GM12872 (cell line): ENCODE measurements at regions not wholly inside any gene's neighbourhood (a gene's known extent, or its start where the extent isn't known, plus 50 kb on each side); places are given as distances from the start of the nearest gene placed in this dataset.

Experiments used
- CTCF ChIP-seq: IDR thresholded peaks from 3 replicates; pipeline ENCODE4 v1.5.1; 2011; ENCODE audit warnings: low read depth, mild to moderate bottlenecking, low read length, moderate library complexity; ENCODE audit not compliant: insufficient read depth

- TF ChIP-seq CTCF: no peak
These were observed 146.8 kb downstream of the RBM43 start for GRCh38 chr2:151114874-151115273.

- no peak for TF ChIP-seq CTCF
These were observed 148.3 kb downstream of the RBM43 start for GRCh38 chr2:151113318-151113717.

GRCh38 chr2:151111599-151112278 is 149.9 kb downstream of the RBM43 start:
- TF ChIP-seq CTCF: no peak

DNA sequence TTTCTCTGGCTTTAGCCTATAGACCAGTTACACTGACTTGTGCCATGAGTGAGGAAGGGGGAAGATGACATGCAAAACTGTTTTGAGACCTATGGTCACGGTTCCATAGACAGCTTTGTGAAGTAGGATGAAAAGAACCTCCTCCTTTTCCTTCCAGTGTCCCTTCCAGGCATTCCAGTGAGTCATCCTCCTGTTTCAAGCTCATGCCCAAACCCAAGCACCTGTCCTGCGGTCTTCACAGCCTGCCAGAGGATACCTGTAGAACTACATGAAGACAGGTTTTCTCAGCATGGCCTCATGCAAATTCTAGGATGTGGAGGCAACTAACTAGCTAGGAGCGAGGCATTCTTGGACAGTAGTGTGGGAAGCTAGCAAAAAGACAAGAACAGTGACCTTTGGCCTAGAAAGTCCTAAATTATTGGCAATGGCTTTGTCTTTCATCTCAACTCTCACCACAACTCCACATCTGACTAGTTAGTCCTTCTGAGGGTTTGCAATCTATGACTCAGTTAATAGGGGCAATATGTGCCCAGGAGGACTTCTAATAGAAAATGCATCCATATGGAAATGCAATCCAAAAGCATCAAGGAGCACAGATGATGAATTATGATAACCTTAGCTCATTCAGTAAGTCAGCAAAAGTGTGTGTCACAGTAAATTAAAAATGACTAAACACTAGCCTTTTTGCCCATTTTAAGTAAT is 154.7 kb downstream of the RBM43 start:
- TF ChIP-seq CTCF: no peak

- no peak for TF ChIP-seq CTCF
These were observed 158.1 kb downstream of the RBM43 start for GRCh38 chr2:151103551-151103950.

GRCh38 chr2:151102226-151102625 is 159.4 kb downstream of the RBM43 start:
- no peak for TF ChIP-seq CTCF

DNA sequence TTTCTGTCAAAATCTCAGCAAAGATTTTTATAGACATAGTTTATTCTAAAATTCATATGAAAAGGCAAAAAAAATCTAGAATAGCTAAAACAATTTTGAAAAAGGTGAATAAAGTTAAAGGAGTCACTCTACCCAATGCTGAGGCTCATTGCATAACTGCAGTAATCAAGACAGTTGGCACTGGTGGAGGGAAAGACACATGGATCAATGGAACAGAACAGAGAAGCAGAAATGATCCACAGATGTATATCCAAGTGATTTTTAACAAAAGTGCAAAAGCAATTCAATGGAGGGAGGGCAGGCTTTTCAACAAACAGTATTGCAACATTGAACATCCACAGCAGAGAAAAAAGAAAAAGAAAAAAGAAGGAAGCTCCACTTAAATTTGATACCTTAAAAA is 162.8 kb downstream of the RBM43 start:
- no peak for TF ChIP-seq CTCF
